ENCODE measurements at regions not wholly inside any gene's neighbourhood (a gene's known extent, or its start where the extent isn't known, plus 50 kb on each side); places are given as distances from the start of the nearest gene placed in this dataset.
A peak's percentile ranks its signal among the peaks of the same experiment; 100 is the strongest.

DNA sequence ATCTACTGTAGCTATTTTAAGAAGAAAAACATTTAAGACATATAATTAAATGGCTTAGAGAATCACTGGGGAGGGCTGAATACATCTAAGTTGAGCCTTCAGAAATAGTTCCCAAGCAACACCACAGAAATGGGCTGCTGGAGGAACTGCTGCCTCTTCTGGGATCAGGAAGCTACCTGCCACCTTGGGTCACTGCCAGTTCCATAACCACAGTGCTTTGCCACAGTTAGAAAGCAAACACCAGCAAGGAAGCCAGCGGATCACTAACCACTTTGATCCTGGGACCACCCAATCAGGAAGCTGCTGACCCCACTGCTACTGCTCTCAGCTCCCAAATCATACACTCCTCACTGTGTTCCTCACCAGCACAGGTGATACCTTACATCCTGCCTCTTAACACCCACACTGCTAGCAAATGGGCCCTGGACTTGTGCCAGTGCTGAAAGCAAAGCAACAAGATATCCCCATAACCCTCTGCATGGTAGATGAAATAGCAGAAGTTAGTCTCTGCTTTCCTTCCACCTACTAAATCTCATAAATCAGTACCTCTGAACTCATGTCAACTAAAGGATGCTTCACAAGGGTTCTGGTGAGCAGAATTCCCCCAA is 346.9 kb downstream of the DEPDC1B start:
- no peaks in the 10 kb centered on the region for H3K36me3 ChIP-seq
- in situ Hi-C loops (cut with MboI; ENCODE audit: low pct_ligation_motif_present in 1 of 4, low pct_unique_long_range_greater_than_20kb in 1 of 4, low sequenced_read_pairs in 3 of 4), result no loop called here
- TF ChIP-seq, protein P1, sequence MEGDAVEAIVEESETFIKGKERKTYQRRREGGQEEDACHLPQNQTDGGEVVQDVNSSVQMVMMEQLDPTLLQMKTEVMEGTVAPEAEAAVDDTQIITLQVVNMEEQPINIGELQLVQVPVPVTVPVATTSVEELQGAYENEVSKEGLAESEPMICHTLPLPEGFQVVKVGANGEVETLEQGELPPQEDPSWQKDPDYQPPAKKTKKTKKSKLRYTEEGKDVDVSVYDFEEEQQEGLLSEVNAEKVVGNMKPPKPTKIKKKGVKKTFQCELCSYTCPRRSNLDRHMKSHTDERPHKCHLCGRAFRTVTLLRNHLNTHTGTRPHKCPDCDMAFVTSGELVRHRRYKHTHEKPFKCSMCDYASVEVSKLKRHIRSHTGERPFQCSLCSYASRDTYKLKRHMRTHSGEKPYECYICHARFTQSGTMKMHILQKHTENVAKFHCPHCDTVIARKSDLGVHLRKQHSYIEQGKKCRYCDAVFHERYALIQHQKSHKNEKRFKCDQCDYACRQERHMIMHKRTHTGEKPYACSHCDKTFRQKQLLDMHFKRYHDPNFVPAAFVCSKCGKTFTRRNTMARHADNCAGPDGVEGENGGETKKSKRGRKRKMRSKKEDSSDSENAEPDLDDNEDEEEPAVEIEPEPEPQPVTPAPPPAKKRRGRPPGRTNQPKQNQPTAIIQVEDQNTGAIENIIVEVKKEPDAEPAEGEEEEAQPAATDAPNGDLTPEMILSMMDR (IDR thresholded peaks at IDR 0.05), result no peak
- TF ChIP-seq POLR2AphosphoS5 (IDR thresholded peaks at IDR 0.05), result no peak
- no peak for TF ChIP-seq EP300 (IDR thresholded peaks at IDR 0.05; ENCODE audit: low read depth)
- no peak for TF ChIP-seq POLR2A (IDR thresholded peaks at IDR 0.05)
- DNase-seq, result peak; percentile 38
- H3K9me3 ChIP-seq, result no peaks in the 10 kb centered on the region
- intact Hi-C loops (cut with DNase I; ENCODE audit: low total_unique reads), result no loop called here
- no peaks in the 10 kb centered on the region for H3K27me3 ChIP-seq
- H3K4me1 ChIP-seq, result no peaks in the 10 kb centered on the region
- no peak overlapping the region for H3K27ac ChIP-seq
- WGBS, 2 donors (ENCODE audit: low coverage in 1 of 2), result 33 to 64% methylated on average over 1 of the region's 1 CpG
- no peak overlapping the region for H3K4me3 ChIP-seq

DNA sequence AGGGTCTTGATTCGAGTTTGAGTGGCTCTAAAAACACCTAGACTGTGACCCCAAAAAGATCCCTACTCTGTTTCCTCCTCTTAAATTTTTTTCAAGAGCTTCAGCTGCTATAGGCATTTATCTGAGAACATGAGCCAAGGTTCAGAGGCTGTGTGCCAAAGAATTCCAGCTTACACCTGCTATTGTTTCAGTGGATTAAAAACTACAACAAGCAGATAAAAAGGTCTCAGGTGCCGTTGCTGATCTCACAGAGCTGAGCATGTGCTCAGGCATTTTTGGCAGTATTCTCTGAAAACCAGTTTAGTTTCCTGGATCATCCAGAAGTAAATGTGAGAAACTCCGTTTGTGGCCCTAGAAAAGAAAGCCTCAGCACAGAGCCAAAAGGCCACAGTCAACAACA is 349.2 kb downstream of the DEPDC1B start:
- WGBS, 2 donors (ENCODE audit: low coverage in 1 of 2), result 28 to 56% methylated on average over 3 of the region's 3 CpGs
- Histone ChIP-seq H3K4me3 (no peak overlapping the region), H3K27me3 (no peaks in the 10 kb centered on the region), H3K9me3 (no peaks in the 10 kb centered on the region), H3K36me3 (no peaks in the 10 kb centered on the region), H3K27ac (no peak overlapping the region), H3K4me1 (no peaks in the 10 kb centered on the region)
- TF ChIP-seq POLR2A (IDR thresholded peaks at IDR 0.05) (no peak), POLR2AphosphoS5 (IDR thresholded peaks at IDR 0.05) (no peak), EP300 (IDR thresholded peaks at IDR 0.05; ENCODE audit: low read depth) (no peak)
- TF ChIP-seq, protein P1 (IDR thresholded peaks at IDR 0.05), result no peak
- intact Hi-C loops (cut with DNase I; ENCODE audit: low total_unique reads), result no loop called here
- in situ Hi-C loops (cut with MboI; ENCODE audit: low pct_ligation_motif_present in 1 of 4, low pct_unique_long_range_greater_than_20kb in 1 of 4, low sequenced_read_pairs in 3 of 4), result no loop called here
- peak; percentile 15 for DNase-seq

DNA sequence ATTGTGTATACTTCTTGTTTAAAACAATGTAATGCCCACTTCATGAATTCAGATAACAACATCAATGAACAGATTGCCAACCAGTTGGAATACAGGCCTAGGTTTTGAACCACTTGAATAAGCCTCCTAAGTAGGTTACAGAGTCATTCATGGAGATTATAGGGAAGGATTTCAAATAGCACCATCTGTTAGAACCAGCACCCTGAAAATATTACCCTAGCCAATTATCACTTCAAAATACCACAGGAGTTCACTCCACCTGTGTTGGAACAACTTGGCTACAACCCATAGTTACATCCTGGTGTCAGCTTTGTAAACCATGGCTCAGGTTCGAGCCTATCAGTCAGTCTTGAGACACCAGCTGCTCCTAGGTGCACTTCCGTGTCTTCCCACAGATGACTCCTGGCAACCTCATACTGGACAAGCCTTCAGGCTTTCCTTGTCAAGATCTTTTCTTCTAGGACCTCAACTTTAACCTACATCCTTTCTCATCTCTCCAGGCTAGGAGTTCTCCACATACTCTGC is 350.0 kb downstream of the DEPDC1B start:
- Histone ChIP-seq H3K27me3 (no peaks in the 10 kb centered on the region), H3K36me3 (no peaks in the 10 kb centered on the region), H3K4me3 (no peak overlapping the region), H3K9me3 (no peaks in the 10 kb centered on the region), H3K4me1 (no peaks in the 10 kb centered on the region), H3K27ac (no peak overlapping the region)
- TF ChIP-seq POLR2AphosphoS5 (IDR thresholded peaks at IDR 0.05) (no peak), POLR2A (IDR thresholded peaks at IDR 0.05) (no peak), EP300 (IDR thresholded peaks at IDR 0.05; ENCODE audit: low read depth) (no peak)
- TF ChIP-seq, protein P1 (IDR thresholded peaks at IDR 0.05), result no peak
- in situ Hi-C loops (cut with MboI; ENCODE audit: low pct_ligation_motif_present in 1 of 4, low pct_unique_long_range_greater_than_20kb in 1 of 4, low sequenced_read_pairs in 3 of 4), result no loop called here
- 75% methylated on average over 2 of the region's 2 CpGs; no CpG with 5 or more reads in 1 of the 2 donors for WGBS, 2 donors (ENCODE audit: low coverage in 1 of 2)
- DNase-seq, result no peak
- intact Hi-C loops (cut with DNase I; ENCODE audit: low total_unique reads), result no loop called here

DNA sequence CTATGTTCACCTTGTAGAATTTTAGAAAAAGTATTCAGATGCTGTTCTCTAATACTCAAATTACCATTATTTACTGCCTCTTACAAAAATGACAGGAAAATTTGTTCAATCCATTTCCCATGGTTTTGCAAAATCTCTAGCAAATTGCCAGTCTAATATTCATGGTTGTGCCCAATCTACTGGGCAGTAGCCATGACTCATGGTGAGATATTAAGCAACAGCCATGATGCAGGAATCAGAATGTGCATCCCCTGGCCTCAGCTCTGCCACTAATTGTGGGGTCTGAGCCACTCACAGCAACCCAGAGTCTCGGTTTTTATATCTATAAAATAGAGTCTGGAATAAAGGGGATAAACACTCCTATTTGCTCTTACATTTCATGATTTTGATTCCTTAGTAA is 353.6 kb downstream of the DEPDC1B start:
- H3K9me3 ChIP-seq, result no peaks in the 10 kb centered on the region
- no peaks in the 10 kb centered on the region for H3K27me3 ChIP-seq
- no peak overlapping the region for H3K4me3 ChIP-seq
- TF ChIP-seq, protein P1 (IDR thresholded peaks at IDR 0.05), result no peak
- TF ChIP-seq POLR2A (IDR thresholded peaks at IDR 0.05), result no peak
- TF ChIP-seq POLR2AphosphoS5 (IDR thresholded peaks at IDR 0.05), result no peak
- TF ChIP-seq EP300 (IDR thresholded peaks at IDR 0.05; ENCODE audit: low read depth), result no peak
- no peaks in the 10 kb centered on the region for H3K36me3 ChIP-seq
- no peaks in the 10 kb centered on the region for H3K4me1 ChIP-seq
- intact Hi-C loops (cut with DNase I; ENCODE audit: low total_unique reads), result no loop called here
- in situ Hi-C loops (cut with MboI; ENCODE audit: low pct_ligation_motif_present in 1 of 4, low pct_unique_long_range_greater_than_20kb in 1 of 4, low sequenced_read_pairs in 3 of 4), result no loop called here
- 90 to 91% methylated on average over 1 of the region's 1 CpG for WGBS, 2 donors (ENCODE audit: low coverage in 1 of 2)
- DNase-seq, result no peak
- H3K27ac ChIP-seq, result no peak overlapping the region

Measured in transverse colon (tissue), 4 donors.